ENCODE measurements at regions not wholly inside any gene's neighbourhood (a gene's known extent, or its start where the extent isn't known, plus 50 kb on each side); places are given as distances from the start of the nearest gene placed in this dataset.

GRCh38 chr9:108662091-108662875 is 193.5 kb downstream of the ACTL7B start:
- POLR2A ChIA-PET, result no interaction called here
- ATAC-seq, result no peak
- no peaks in the 10 kb centered on the region for H3K4me1 ChIP-seq (ENCODE audit: insufficient read depth, low read length)

More at GRCh38 chr9:108662091-108662875, 193.5 kb downstream of the ACTL7B start:
- Histone ChIP-seq H3K4me3 (replicated peaks in 1 of 3; ENCODE audit: insufficient read depth in 1 of 3, low read depth in 2 of 3, low read length in 3 of 3) (no peak overlapping the region), H4K20me1 (ENCODE audit: insufficient read depth, low read length) (no peaks in the 10 kb centered on the region), H3K4me2 (ENCODE audit: low read depth, low read length) (no peak overlapping the region), H3K9ac (ENCODE audit: insufficient read depth, low read depth, low read length) (no peak overlapping the region), H3K79me2 (ENCODE audit: insufficient read depth, low read length) (no peaks in the 10 kb centered on the region), H3K9me3 (ENCODE audit: low read length) (peaks cover 32% of the 10 kb centered on the region), H3K27ac (ENCODE audit: extremely low read length, insufficient read depth, low read length) (no peak overlapping the region), H3K27me3 (ENCODE audit: control insufficient read depth in 1 of 2, insufficient read depth in 2 of 2, low read length in 2 of 2) (peaks cover 0 to 9% of the 10 kb centered on the region in 2 experiments; a peak in 2 of 5 replicates), H3K36me3 (replicated peaks in 1 of 2; ENCODE audit: control insufficient read depth in 1 of 2, insufficient read depth in 2 of 2, low read length in 2 of 2) (no peaks in the 10 kb centered on the region), H2AFZ (ENCODE audit: low read length) (no peak overlapping the region)
- FAIRE-seq (no peak), DNase-seq (ENCODE audit: low spot score) (no peak)
- intact Hi-C loops (cut with micrococcal nuclease; ENCODE audit: unreplicated experiment) (no loop called here), in situ Hi-C loops (cut with HindIII; ENCODE audit: extremely low pct_ligation_motif_present, low pct_unique_long_range_greater_than_20kb) (no loop called here)
- TF ChIP-seq CBX1 (IDR thresholded peaks at IDR 0.05; ENCODE audit: low read depth) (no peak), RXRB (CRISPR knock-in tag; IDR thresholded peaks at IDR 0.05; ENCODE audit: borderline replicate concordance) (no peak), ZNF597 (CRISPR knock-in tag; IDR thresholded peaks at IDR 0.05) (no peak), ZBTB26 (CRISPR knock-in tag; IDR thresholded peaks at IDR 0.05; ENCODE audit: borderline replicate concordance) (no peak), ZNF782 (CRISPR knock-in tag; IDR thresholded peaks at IDR 0.05; ENCODE audit: borderline replicate concordance) (no peak), GPN1 (CRISPR knock-in tag; IDR thresholded peaks at IDR 0.05; ENCODE audit: borderline replicate concordance) (no peak), ZNF225 (CRISPR knock-in tag; IDR thresholded peaks at IDR 0.05) (no peak), GTF2F1 (IDR thresholded peaks at IDR 0.05; ENCODE audit: low read length) (no peak)
- WGBS (ENCODE audit: low lambda C conversion rate), result 50% methylated on average over 4 of the region's 6 CpGs
- CTCF ChIA-PET (ENCODE audit: low intra/inter-chr PET ratio, low total read pairs), result no interaction called here
- BruUV-seq (replicated peaks), result no TSS peak

Data from HepG2 (cell line).